H9 (cell line): ENCODE measurements at regions not wholly inside any gene's neighbourhood (a gene's known extent, or its start where the extent isn't known, plus 50 kb on each side); places are given as distances from the start of the nearest gene placed in this dataset.

Experiments
- DNase-seq: peaks from one replicate; pipeline ENCODE4 v3.0.0-alpha.2; 2017
- H2AFZ ChIP-seq: one replicate; pipeline ENCODE4 v1.6.1; 2013; ENCODE audit warnings: mild to moderate bottlenecking, low read length, control low read depth, moderate library complexity
- H2AK5ac ChIP-seq: 2 replicates; pipeline ENCODE4 v1.6.1; 2013; ENCODE audit warnings: low read length, control low read depth, mixed read lengths; ENCODE audit not compliant: insufficient read length
- H2BK120ac ChIP-seq: one replicate; pipeline ENCODE4 v1.6.1; 2013; ENCODE audit warnings: low read depth, mild to moderate bottlenecking, low read length, control low read depth, inconsistent platforms; ENCODE audit not compliant: poor library complexity, severe bottlenecking
- H2BK12ac ChIP-seq: 2 replicates; pipeline ENCODE4 v1.6.1; 2013; ENCODE audit warnings: low read length, control low read depth, mixed read lengths, low read depth; ENCODE audit not compliant: insufficient read length
- H2BK15ac ChIP-seq: 2 replicates; pipeline ENCODE4 v1.6.1; 2013; ENCODE audit warnings: low read depth, low read length, control low read depth
- H2BK20ac ChIP-seq: one replicate; pipeline ENCODE4 v1.6.1; 2013; ENCODE audit warnings: low read depth, mild to moderate bottlenecking, low read length, control low read depth, inconsistent platforms; ENCODE audit not compliant: poor library complexity, severe bottlenecking
- H2BK5ac ChIP-seq: 2 replicates; pipeline ENCODE4 v1.6.1; 2013; ENCODE audit warnings: low read length, control low read depth, mixed read lengths; ENCODE audit not compliant: insufficient read length
- H3K14ac ChIP-seq: 2 replicates; pipeline ENCODE4 v1.6.1; 2013; ENCODE audit warnings: low read length, control low read depth; ENCODE audit not compliant: insufficient read depth
- H3K18ac ChIP-seq: 2 replicates; pipeline ENCODE4 v1.6.1; 2013; ENCODE audit warnings: low read depth, mild to moderate bottlenecking, mixed read lengths, low read length, control low read depth; ENCODE audit not compliant: insufficient read length
- H3K23ac ChIP-seq: 2 replicates; pipeline ENCODE4 v1.6.1; 2013; ENCODE audit warnings: low read length, control low read depth, mixed read lengths, low read depth; ENCODE audit not compliant: insufficient read length
- H3K23me2 ChIP-seq: 2 replicates; pipeline ENCODE4 v1.6.1; 2013; ENCODE audit warnings: low read depth, mild to moderate bottlenecking, mixed read lengths, low read length, control low read depth; ENCODE audit not compliant: insufficient read length, poor library complexity, severe bottlenecking
- H3K27ac ChIP-seq: 2 replicates; pipeline ENCODE4 v1.5.1; 2013; ENCODE audit warnings: low read length, control low read depth, mixed read lengths, low read depth; ENCODE audit not compliant: insufficient read length
- H3K27me3 ChIP-seq: 2 replicates; pipeline ENCODE4 v1.6.1; 2013; ENCODE audit warnings: low read length, control low read depth, inconsistent platforms; ENCODE audit not compliant: insufficient read depth
- H3K4ac ChIP-seq: 2 replicates; pipeline ENCODE4 v1.6.1; 2013; ENCODE audit warnings: low read depth, mild to moderate bottlenecking, control low read depth, inconsistent platforms, low read length, moderate library complexity
- H3K4me1 ChIP-seq: 2 replicates; pipeline ENCODE4 v1.6.1; 2013; ENCODE audit warnings: low read length, control low read depth, inconsistent platforms; ENCODE audit not compliant: insufficient read depth
- H3K4me2 ChIP-seq: 2 replicates; pipeline ENCODE4 v1.6.1; 2013; ENCODE audit warnings: low read length, control low read depth, mixed read lengths; ENCODE audit not compliant: insufficient read length, insufficient read depth
- H3K56ac ChIP-seq: 2 replicates; pipeline ENCODE4 v1.6.1; 2013; ENCODE audit warnings: low read depth, mild to moderate bottlenecking, mixed read lengths, low read length, control low read depth; ENCODE audit not compliant: insufficient read length
- H3K79me1 ChIP-seq: 2 replicates; pipeline ENCODE4 v1.6.1; 2013; ENCODE audit warnings: low read depth, mild to moderate bottlenecking, moderate library complexity, low read length, control low read depth, inconsistent platforms; ENCODE audit not compliant: insufficient read depth, poor library complexity, severe bottlenecking
- H3K79me2 ChIP-seq: 2 replicates; pipeline ENCODE4 v1.6.1; 2013; ENCODE audit warnings: low read length, control low read depth, inconsistent platforms; ENCODE audit not compliant: insufficient read depth
- H3K9ac ChIP-seq: 2 replicates; pipeline ENCODE4 v1.6.1; 2013; ENCODE audit warnings: low read length, control low read depth, mixed read lengths; ENCODE audit not compliant: insufficient read length; ENCODE audit errors: extremely low read depth
- H3K9me3 ChIP-seq: one replicate; pipeline ENCODE4 v1.6.1; 2013; ENCODE audit warnings: low read depth, low read length, inconsistent platforms; ENCODE audit not compliant: control insufficient read depth
- H3T11ph ChIP-seq: one replicate; pipeline ENCODE4 v1.6.1; 2013; ENCODE audit warnings: mild to moderate bottlenecking, low read length, control low read depth, inconsistent platforms
- H4K20me1 ChIP-seq: one replicate; pipeline ENCODE4 v1.6.1; 2013; ENCODE audit not compliant: control insufficient read depth, insufficient read length, insufficient read depth
- H4K5ac ChIP-seq: 2 replicates; pipeline ENCODE4 v1.6.1; 2013; ENCODE audit warnings: low read depth, mild to moderate bottlenecking, mixed read lengths, low read length, control low read depth; ENCODE audit not compliant: insufficient read length
- H4K8ac ChIP-seq: replicated peaks from 2 replicates; pipeline ENCODE4 v1.6.1; 2013; ENCODE audit warnings: low read length, control low read depth, mixed read lengths, low read depth; ENCODE audit not compliant: insufficient read length
- H4K91ac ChIP-seq: 2 replicates; pipeline ENCODE4 v1.6.1; 2013; ENCODE audit warnings: low read depth, mild to moderate bottlenecking, moderate library complexity, mixed read lengths, low read length, control low read depth; ENCODE audit not compliant: insufficient read length
- H3K27ac Mint-ChIP-seq, 3 experiments: 2 replicates in 2 of 3; 3 replicates in 1 of 3; pipeline ENCODE4 v1.8.0; 2020 to 2021; ENCODE audit warnings: mixed read lengths in 3 of 3, mild to moderate bottlenecking in 1 of 3, moderate library complexity in 1 of 3
- H3K27me3 Mint-ChIP-seq: 2 replicates; pipeline ENCODE4 v1.8.0; 2021; ENCODE audit warnings: low read depth, mild to moderate bottlenecking, moderate library complexity, mixed read lengths
- H3K36me3 Mint-ChIP-seq, 3 experiments: 2 replicates in 2 of 3; 3 replicates in 1 of 3; pipeline ENCODE4 v1.8.0; 2020 to 2021; ENCODE audit warnings: low read depth in 3 of 3, mixed read lengths in 3 of 3; ENCODE audit not compliant: insufficient read depth in 1 of 3
- H3K4me1 Mint-ChIP-seq, 2 experiments: 2 replicates each; pipeline ENCODE4 v1.8.0; 2020; ENCODE audit warnings: mixed read lengths in 2 of 2
- H3K4me3 Mint-ChIP-seq, 2 experiments: 2 replicates in 1 of 2; 3 replicates in 1 of 2; pipeline ENCODE4 v1.8.0; 2020 to 2021; ENCODE audit warnings: mild to moderate bottlenecking in 2 of 2, mixed read lengths in 2 of 2, moderate library complexity in 1 of 2
- H3K9me3 Mint-ChIP-seq, 2 experiments: 2 replicates in 1 of 2; 3 replicates in 1 of 2; pipeline ENCODE4 v1.8.0; 2020; ENCODE audit warnings: mild to moderate bottlenecking in 2 of 2, mixed read lengths in 2 of 2, moderate library complexity in 1 of 2
- CTCF ChIP-seq: fragments of 200-600 bp; sonication (generic); conservative IDR thresholded peaks from 3 replicates; pipeline ENCODE4 v1.8.0; 2021; ENCODE audit warnings: antibody characterized with exemption, mild to moderate bottlenecking
- whole genome bisulfite sequencing: extraction: QIAGEN DNeasy Blood & Tissue Kit; methylation state at CpG from one replicate; pipeline ENCODE4 v1.1.7; 2013; ENCODE audit warnings: missing lambda C conversion rate, low lambda C conversion rate, mixed read lengths; ENCODE audit not compliant: insufficient read length; ENCODE audit errors: extremely low coverage; 5-methylcytosine and 5-hydroxymethylcytosine counted together

- no peak overlapping the region for H4K91ac ChIP-seq
- no peaks in the 10 kb centered on the region for H3K79me2 ChIP-seq
- H3K4me3 Mint-ChIP-seq: no peak overlapping the region
- H2AFZ ChIP-seq: no peak overlapping the region
- no peak overlapping the region for H3K4me2 ChIP-seq
- H2BK12ac ChIP-seq: no peak overlapping the region
- no peaks in the 10 kb centered on the region; the same call in 1 of the 2 replicates for H3K4me1 ChIP-seq
- no peak for TF ChIP-seq CTCF
- H2BK120ac ChIP-seq: no peak overlapping the region
- no peak overlapping the region for H3K56ac ChIP-seq
- no peaks in the 10 kb centered on the region for H3K27me3 Mint-ChIP-seq
- no peak overlapping the region for H4K5ac ChIP-seq
- no peaks in the 10 kb centered on the region for H3K36me3 Mint-ChIP-seq
- H3K27me3 ChIP-seq: no peaks in the 10 kb centered on the region
- no peak overlapping the region for H3K4ac ChIP-seq
- peaks cover 15 to 17% of the 10 kb centered on the region in 2 experiments for H3K4me1 Mint-ChIP-seq
- no peak overlapping the region for H3K23ac ChIP-seq
- no peak overlapping the region for H2BK15ac ChIP-seq
- DNase-seq: no peak
- no peak overlapping the region for H4K8ac ChIP-seq
- no peaks in the 10 kb centered on the region for H4K20me1 ChIP-seq
- H3K9me3 ChIP-seq: no peaks in the 10 kb centered on the region
- no peaks in the 10 kb centered on the region for H3K79me1 ChIP-seq
- H3K27ac ChIP-seq: no peak overlapping the region
- H3K23me2 ChIP-seq: no peaks in the 10 kb centered on the region
- H3K27ac Mint-ChIP-seq: no peak overlapping the region
- no peak overlapping the region for H3K18ac ChIP-seq
- no CpG with 5 or more reads among the region's 3 CpGs for WGBS
- H3K9me3 Mint-ChIP-seq: no peaks in the 10 kb centered on the region
- H2BK20ac ChIP-seq: no peak overlapping the region
- no peak overlapping the region for H3T11ph ChIP-seq
- no peak overlapping the region for H2AK5ac ChIP-seq
- H2BK5ac ChIP-seq: no peak overlapping the region
- no peak overlapping the region for H3K9ac ChIP-seq
- H3K14ac ChIP-seq: no peak overlapping the region
These were observed 277.8 kb downstream of the RAP2B start for GRCh38 chr3:153439780-153440179.
